Forelimb muscle (tissue), 1 donor: ENCODE measurements at regions not wholly inside any gene's neighbourhood (a gene's known extent, or its start where the extent isn't known, plus 50 kb on each side); places are given as distances from the start of the nearest gene placed in this dataset.
"Not testable (repeated sequence)": the region's sequence is repeated elsewhere in the genome, so short reads cannot be mapped to it uniquely, and the experiment has no call there.

Experiments used
- DNase-seq: peaks from one replicate; pipeline ENCODE4 v3.0.0-alpha.2; 2013; ENCODE audit warnings: low read depth

DNA sequence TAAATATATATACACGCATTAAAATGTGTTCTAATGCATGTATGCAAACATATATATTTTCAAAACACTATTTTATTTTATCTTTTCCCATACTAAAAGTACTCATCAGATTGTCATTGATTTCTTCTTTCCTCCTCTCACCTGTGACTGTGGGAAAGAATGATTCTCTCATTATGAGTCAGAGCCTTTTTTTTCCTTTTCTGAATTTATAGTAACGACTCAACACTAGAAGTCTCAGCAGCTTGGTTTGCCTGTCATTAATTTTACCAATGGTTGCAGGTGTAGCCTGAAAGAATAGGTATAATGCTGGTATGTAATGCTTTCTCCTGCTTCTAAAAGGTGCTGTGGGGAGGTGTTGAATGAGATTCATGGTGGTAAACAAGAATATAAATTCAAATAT, 328.7 kb downstream of the UTRN start:
- DNase-seq, result no peak

DNA sequence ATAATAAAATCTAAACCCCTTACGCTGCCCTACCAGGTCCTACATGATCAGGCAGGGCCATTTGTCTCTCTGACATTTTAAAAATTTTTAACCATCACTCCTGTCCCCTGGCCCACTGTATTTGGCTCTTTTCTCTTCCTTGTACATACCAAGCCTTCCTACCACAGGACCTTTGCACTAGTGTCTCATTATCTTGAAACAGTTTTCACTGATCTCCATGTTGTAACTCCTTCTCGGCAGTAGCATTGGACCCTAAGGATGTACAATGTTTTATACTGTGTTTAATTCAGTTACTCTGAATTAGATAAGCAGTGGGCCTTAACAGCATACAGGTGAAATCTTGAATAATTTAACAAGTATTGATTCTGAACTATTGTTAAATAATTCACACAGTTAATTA, 330.7 kb downstream of the UTRN start:
- DNase-seq, result no peak

DNA sequence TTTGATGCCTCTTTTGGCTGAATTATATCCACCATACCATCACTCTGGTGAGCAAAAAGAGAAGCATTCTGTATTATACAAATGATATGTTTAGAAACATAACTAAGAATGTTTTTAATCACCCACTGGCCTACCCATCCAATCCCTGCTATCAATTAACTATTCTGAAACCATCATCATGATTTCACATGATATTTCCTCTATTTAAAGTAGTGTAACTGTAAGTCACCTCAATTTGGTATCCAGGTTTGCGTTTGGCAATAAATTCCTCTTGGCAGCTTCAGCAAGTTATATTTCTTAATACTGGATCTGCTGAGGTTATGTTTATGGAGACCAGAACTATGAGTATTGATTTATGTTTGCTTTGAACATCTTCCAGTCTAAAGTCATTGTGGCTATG, 332.1 kb downstream of the UTRN start:
- DNase-seq, result no peak

DNA sequence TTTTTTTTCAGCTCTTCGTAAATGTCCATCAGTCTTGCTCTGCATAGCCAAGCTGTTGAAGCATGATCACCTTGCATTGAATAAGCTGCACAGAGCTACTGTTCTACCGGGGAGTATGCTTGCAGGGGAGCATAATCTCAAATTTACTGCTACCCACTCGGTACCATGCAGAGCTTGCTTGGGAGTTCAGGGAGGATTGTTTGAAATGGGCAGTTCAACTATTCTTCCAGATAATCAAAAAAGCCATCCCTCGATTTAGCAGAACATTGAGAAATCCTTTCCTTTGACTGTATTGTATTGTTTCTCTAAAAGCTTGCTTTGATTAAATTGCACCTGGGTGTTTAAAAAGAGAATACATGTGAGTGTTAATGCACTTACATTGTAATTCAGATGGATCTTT, 332.6 kb downstream of the UTRN start:
- no peak for DNase-seq

DNA sequence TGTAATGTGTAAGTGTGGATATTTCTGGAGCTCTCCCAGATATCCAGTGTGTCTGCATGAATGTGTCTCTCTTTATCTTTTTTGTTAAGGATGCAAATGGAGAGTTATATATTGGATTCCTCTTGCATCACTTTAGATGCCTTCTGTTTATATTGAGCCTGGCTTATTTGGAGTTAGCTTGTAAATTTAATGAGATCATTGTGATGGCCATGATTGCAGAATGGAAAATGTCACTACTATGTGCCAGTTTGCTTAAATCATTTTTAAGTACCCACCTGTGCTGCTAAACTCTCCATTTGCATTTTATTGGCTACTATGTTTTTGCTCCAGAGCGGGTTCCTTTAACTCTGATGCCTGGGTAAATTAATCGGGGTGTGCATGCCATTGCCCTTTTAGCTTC, 334.8 kb downstream of the UTRN start:
- DNase-seq, result no peak

DNA sequence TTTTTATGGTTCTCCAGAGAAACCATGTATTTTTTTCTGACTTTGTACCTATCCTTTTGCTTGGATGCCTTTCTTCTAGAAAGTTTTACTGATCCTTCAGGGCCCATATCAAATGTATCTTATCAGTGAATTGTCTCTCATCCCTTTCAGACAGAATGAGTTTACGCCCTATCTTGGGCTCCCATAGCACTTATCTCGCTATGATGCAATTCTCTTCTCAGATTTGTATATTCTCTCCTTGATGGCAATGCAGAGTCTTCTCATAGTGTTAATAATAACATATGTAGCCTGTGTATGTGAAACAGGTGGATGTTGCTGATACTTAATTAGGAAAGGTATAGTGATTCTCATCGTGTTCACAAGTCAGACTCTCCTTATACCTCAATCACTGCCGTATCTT, 336.2 kb downstream of the UTRN start:
- DNase-seq, result no peak

DNA sequence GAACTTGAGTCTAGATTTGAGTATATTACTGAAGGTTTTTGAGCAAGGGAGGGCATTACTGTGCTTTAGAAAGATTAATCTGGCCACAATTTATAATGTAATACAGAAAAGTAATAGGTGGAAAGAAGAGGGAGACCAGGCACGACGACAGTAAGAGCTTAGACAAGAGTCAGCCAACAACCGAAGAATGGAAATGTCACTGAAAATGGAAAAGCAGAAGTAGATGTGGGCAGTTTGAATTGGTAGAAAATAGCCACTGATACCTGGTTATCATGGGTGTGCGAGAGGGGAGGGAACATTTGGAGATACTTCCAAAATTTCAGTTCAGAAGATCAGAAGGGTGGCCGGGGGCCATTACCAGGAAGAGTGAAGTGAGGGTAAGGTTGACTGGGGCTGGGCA, 339.1 kb downstream of the UTRN start:
- DNase-seq, result no peak

DNA sequence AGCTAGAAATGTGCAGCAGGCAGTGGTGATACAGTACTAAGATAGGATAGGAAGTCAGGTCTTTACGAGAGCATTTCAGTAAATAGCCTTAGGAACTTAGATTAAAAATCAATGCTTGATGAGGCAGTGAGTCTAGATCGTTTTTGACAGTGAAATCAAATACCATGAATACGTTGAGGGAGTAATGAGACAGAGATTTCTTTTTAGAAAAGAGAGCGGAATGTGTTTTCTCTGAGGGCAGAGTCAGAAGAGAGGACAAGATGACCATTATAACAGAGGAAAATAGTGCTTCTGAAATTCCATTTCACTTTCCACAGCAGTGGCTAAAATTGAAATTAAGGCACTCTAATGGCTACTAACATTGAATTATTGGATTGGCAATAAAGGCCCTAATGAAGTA, 339.6 kb downstream of the UTRN start:
- DNase-seq, result no peak

DNA sequence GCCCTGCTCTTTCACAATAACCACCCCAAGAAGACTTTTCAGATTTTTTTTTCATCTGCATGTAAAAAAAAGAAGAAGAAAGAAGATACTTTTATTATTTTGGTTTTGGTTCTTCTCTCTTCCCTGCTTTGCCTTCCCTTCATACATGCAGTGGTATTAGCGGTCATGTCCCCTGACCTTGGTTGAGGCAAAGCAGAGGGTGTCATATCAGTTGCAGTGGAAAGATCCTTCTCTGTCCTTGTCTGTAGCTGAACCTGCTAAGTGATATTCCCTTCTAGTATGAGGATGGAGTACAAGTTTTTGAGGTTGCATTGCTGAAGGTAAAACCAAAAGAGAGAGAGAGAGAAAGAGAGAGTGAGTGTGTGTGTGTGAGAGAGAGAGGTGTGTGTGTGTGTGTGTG, 345.7 kb downstream of the UTRN start:
- no peak for DNase-seq

DNA sequence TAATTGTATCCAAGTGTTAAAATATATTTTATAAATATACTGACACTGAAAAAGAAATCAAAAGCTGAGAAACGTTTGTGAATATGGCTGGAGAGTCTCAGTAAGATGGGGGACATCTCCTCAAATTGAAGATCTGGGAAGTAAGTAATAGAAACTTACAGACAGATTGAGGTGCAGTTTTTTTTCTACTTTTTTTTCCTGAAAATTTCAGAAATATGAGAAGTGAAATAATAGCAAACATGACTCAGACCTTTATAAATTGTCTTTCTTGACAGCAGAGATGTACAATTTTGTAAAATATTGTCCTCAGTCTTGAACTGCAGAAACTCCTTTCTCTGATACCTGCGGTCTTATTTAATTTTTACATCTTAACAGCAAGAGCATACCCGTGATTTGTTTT, 347.1 kb downstream of the UTRN start:
- no peak for DNase-seq

DNA sequence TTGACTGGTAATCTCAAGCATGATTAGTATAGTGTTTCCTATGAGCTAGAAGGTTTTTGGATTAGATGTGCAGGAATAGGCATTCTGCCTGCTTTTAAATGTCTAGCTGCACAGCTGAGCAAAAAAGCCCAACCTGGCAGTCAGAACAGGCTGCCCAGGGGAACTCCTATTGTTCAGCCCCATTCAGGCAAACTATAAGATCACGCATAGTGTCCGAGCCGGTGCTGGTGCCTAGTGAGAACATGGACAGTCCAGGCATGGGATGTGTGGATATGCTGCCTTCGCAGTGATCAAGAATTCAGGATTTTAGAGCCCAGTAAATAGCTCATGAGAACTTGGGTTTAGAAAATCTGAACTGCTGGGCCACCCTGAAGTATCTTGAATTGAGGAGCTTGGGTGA, 348.8 kb downstream of the UTRN start:
- no peak for DNase-seq

DNA sequence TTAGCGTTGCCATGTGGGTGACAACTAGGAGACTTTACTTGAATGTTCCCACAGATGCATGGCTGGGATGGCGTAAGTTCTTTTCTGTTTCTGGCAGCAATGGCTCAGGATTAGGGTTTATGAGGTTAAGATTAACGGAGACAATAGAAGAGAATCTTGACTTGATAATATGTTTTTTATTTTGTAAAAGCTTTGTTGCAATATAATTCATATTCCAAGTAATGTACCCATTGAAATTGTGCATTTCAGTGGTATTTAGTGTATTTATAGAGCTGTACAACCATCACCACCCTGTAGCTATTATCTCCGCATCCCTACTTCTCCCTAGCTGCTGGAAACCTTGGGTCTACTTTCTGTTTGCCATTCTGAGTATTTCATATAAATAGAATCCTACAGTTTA, 349.2 kb downstream of the UTRN start:
- no peak for DNase-seq

DNA sequence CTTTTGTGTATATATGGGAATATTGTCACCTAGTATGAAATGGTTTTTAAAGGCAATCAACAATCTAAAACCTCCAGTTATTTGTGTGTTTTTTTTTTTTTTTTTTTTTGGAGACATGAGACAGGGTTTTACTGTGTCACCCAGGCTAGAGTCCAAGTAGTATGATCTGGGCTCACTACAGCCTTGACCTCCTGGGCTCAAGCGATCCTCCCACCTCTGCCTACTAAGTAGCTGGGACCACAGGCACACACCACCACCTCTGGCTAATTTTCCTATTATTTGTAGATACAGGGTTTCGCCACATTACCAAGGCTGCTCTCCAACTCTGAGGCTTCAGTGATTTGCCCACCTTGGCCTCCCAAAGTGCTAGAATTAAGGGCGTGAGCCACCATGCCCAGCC, 349.9 kb downstream of the UTRN start:
- DNase-seq, result no peak

DNA sequence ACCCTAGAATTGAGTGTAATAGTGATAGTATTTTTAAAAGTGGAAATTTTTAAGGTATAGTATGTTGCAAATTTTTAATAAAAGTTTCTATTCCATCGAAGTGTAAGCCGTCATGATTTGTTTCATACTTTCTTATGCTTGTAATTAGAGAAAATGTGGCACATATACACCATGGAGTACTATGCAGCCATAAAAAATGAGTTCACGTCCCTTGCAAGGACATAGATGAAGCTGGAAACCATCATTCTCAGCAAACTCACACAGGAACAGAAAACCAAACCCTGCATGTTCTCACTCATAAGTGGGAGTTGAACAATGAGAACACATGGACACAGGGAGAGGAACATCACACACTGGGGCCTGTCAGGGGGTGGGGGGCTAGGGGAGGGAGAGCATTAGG, 350.9 kb downstream of the UTRN start:
- DNase-seq, result not testable (repeated sequence)

DNA sequence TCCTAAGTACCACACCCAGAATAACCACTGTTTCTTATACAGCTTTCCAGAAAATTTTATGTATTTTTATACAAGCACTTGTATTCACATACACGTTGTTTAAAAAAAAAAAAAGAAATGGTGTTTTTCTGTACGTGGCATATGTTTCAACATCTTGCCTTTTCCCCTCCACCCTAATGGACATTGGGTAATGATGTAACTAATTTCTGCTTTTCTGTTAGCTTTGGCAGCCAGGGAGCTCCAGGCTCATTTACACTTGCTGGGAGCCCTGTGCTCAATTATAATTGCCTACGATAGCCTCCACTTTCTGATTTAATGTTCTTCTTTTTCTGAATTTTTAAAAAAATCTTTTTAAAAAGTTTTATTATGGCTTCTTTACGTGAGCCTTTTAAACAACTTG, 352.4 kb downstream of the UTRN start:
- DNase-seq, result no peak

DNA sequence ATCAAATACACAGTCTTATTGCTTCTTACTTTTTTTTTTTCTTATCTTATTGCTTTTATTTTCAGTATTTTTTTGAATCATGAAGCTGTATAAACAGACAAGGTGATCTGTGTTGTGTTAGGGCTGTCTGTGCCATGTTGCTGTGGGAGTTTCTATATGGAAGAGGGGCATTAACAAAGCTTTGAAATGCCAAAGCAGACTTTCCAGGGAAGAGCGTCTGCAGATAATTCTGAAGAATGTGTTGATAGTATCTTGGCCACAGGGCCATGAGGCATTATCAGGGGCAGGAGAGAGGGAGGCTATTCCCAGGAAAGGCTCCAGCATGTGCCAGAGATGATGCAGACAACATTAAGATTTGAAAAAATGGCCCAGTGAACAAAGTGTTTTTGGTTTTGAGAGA, 354.5 kb downstream of the UTRN start:
- no peak for DNase-seq

DNA sequence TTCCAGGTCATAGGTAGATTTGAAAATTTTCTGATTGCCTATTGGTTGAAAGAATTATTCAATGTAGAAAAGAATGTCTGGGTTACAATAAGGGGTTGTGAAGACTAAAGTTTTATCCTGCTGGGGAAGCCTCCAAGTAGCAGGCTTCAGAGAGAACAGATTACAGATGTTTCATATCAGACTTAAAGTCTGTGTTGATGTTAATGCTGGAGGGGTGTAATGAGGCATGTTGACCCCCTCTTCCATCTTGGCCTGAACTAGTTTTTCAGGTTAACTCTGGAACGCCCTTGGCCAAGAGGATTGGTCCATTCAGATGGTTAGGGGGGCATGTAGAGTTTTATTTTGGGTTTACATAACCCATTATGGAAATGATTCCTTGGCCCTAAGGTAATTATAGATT, 356.2 kb downstream of the UTRN start:
- DNase-seq, result no peak

DNA sequence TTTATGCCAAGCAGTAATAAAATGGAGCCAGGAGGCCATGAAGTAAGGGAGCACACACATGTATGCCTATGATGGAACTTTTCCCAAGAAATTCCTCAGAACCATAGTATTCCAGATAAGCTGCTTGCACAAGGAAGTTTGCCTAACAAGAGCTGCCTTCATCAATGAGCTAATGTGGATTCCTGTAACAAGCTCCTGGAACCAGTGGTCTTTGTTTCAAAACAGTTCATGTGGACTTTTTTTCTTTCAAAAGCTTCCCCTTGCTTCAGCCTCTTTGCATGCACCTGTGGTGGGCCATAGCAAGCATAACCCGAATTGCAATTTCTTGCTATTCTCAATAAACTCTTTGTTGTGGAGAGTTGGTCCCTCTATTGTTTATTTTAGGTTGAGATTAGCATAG, 359.6 kb downstream of the UTRN start:
- DNase-seq, result no peak

DNA sequence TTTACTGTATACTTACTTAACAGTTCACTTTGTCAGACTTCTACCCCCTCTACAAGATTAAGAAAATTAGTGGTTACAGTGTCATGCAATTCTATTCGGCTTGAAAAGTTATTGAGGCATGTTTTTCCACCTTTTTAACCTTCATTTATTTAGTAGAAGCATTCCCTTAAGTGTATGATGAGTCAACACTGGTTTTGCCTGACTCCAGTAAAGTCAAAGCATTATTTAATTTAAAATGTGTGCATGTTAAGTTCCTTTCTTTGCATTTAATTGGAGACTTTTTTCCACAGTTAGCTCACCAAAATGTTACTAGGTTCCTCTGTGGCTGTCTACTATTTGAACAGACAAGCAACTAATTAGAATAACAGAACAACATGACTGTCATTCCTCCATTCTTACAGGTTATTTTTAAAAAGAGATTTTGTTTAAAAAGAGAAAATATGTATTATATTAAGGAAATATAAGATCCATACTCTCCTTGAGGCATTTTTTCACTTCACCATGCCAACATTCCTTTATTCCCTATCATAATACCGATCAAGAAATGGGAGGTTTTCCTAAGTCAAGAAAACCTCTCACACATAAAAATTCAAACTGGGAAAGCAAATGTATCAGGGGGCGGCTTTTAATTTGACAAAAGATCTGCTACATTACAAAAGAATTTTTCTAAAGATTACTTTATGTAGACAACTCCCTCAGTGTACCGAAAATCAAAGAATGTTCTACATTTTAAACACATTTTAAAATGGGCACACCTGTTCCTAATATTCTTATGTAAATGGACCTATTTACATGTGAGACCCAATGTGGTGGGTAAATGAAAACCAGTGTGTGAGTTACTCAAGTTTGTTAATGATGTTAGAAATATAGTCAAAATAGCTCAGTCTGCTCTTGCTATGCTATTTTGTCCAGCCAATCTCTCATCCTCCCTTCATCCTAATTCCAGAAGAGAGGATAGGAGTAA, 361.2 kb downstream of the UTRN start:
- DNase-seq, result no peak

DNA sequence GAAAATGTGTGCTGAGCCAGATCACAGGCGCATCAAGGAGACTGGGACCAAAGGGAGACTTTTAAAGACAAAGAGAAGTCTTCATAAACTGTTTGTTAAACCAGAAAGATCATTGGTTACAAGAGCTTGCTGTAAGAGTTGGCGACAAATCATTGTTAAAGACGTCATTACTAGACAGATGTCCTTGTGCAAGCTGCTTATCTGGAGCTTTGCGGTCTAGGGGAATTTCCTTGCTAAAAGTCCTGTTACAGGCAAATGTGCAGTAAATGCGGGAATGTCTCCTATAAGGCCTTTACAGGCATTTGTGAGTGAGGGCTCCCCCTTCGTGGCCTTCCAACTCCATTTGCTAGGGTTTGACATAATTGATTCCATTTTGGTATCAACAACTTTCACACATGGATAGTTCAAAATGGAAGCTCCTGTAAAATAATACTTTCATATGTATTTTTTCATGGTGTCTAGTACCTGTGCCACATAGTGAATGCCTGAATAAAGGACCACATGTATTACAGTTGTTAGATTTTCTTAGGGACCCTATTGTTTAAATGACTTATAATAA, 362.4 kb downstream of the UTRN start:
- no peak for DNase-seq

DNA sequence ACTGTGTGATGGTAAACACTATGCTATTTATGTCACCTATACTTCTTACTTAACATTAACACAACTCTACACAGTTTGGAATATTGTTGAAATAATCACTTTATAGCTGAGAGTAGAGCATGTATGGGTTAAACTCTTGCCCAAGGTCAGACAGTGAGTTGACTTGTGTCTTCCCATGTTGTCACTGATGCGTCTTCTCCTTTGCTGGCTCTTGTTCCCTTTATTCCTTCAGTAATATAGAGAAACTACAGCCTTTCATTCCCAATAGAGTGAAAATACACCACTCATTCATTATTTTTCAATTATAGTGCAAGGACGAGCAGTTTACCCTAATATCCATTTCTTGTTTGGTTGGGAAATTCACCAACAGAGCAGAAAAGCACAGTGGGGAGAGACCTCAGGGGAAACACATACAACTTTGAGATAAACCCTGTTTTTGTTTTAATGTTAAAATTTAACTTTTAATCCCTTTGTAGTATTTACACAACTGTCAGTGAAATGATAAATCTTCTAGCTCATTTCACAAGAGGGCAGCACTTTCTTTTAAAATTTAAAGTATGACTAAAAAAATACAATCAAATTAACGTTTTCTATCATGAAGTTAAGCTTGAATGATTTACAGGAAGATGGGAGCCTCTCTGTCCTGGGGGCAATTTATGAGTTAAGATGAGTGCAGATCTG, 363.0 kb downstream of the UTRN start:
- no peak for DNase-seq

DNA sequence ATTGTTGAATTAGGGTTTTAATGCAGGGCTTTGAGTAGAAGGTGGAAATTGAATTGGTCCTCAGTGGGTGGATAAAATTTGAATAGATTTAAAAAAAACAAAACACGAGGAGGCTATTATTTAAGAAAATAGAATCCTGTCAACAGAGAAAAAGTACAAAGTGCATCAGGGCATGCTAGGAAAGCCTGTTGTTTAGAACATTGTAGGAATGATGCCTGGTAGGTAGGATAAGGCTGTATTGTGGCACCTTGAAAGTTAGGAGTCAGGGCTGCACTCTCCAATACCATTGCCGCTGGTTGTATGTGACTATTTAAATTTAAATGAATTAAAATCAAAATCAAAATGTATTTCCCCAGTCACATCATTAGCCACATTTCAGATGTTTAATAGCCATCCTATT, 363.9 kb downstream of the UTRN start:
- DNase-seq, result no peak

DNA sequence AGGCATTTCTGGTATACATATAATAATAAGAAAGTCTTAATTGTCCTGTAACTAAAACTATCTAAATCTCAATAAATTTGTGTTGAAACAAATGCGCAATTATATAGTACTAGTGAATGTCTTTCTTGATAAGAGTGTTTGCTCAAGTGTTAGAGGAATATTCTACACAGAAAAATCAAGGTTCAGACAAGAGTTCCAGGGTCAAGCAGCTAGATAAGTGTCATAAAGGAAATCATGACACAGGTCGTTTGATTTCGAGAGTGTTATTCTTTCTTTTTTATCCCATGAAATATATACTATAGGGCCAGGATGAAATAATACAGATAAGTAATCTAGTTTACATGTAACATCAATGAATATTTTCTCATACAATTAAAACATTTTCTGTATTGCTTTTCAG, 366.1 kb downstream of the UTRN start:
- no peak for DNase-seq
